SK-N-SH (cell line): ENCODE measurements at regions not wholly inside any gene's neighbourhood (a gene's known extent, or its start where the extent isn't known, plus 50 kb on each side); places are given as distances from the start of the nearest gene placed in this dataset.

Experiments used
- CTCF ChIP-seq: fragments of 200-600 bp; sonication (generic); IDR thresholded peaks from 2 replicates; pipeline ENCODE4 v1.6.1; 2017; ENCODE audit warnings: antibody characterized with exemption, mild to moderate bottlenecking, moderate library complexity
- EZH2phosphoT487 ChIP-seq: fragments of 200-600 bp; sonication (generic); IDR thresholded peaks from 2 replicates; pipeline ENCODE4 v1.6.1; 2017; ENCODE audit warnings: low read depth, mixed run types, mild to moderate bottlenecking, antibody characterized with exemption, moderate library complexity, borderline replicate concordance
- GATA2 ChIP-seq: sonication (generic); formaldehyde crosslinking; IDR thresholded peaks from 2 replicates; pipeline ENCODE4 v1.5.0; 2020; ENCODE audit warnings: mild to moderate bottlenecking, missing genetic modification reagents
- MAX ChIP-seq: IDR thresholded peaks from 2 replicates; pipeline ENCODE4 v1.4.0; 2012; ENCODE audit warnings: low read depth
- POLR2AphosphoS5 ChIP-seq: IDR thresholded peaks from 2 replicates; pipeline ENCODE4 v1.6.1; 2012; ENCODE audit warnings: low read depth, low read length
- RAD21 ChIP-seq: IDR thresholded peaks from 2 replicates; pipeline ENCODE4 v1.6.1; 2012; ENCODE audit warnings: mild to moderate bottlenecking, low read length
- RXRA ChIP-seq: IDR thresholded peaks from 2 replicates; pipeline ENCODE4 v1.4.0; 2012; ENCODE audit warnings: low read depth, mild to moderate bottlenecking, borderline replicate concordance
- USF1 ChIP-seq: IDR thresholded peaks from 2 replicates; pipeline ENCODE4 v1.4.0; 2012; ENCODE audit warnings: low read depth, borderline replicate concordance

- TF ChIP-seq CTCF (no peak), MAX (no peak), RAD21 (no peak), EZH2phosphoT487 (no peak), POLR2AphosphoS5 (no peak), USF1 (no peak), RXRA (no peak), GATA2 (CRISPR knock-in tag) (no peak)
These were observed 312.2 kb downstream of the BRD1 start for GRCh38 chr22:49515475-49515874.
